ENCODE measurements at regions not wholly inside any gene's neighbourhood (a gene's known extent, or its start where the extent isn't known, plus 50 kb on each side); places are given as distances from the start of the nearest gene placed in this dataset.

DNA sequence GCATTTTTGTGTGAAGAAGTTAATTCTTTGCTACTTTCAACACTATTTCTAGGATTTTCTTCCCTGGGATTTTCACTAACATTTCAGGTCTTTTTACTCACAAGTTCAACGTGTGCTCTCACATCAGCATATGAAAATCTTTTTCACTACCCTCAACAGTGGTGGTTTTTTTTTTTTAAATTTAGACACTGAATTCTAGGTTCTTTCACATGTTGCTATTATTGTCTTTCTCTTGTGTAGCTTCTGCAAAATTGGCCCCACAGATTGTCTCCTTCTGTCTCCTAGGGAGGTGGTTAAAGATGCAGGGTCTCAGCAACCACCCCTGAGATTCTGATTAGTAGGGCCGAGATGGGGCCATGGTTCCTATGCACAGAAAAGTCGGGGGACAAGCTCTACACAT, 165.0 kb upstream of the GPR26 start:
- TF ChIP-seq TBP (IDR thresholded peaks at IDR 0.05; ENCODE audit: low read depth, low read length) (no peak), BRCA1 (IDR thresholded peaks at IDR 0.05; ENCODE audit: low read depth, low read length) (no peak), EP300 (IDR thresholded peaks at IDR 0.05; ENCODE audit: borderline replicate concordance in 1 of 2, low read depth in 2 of 2, low read length in 2 of 2) (no peak)
- TF ChIP-seq, protein P1, sequence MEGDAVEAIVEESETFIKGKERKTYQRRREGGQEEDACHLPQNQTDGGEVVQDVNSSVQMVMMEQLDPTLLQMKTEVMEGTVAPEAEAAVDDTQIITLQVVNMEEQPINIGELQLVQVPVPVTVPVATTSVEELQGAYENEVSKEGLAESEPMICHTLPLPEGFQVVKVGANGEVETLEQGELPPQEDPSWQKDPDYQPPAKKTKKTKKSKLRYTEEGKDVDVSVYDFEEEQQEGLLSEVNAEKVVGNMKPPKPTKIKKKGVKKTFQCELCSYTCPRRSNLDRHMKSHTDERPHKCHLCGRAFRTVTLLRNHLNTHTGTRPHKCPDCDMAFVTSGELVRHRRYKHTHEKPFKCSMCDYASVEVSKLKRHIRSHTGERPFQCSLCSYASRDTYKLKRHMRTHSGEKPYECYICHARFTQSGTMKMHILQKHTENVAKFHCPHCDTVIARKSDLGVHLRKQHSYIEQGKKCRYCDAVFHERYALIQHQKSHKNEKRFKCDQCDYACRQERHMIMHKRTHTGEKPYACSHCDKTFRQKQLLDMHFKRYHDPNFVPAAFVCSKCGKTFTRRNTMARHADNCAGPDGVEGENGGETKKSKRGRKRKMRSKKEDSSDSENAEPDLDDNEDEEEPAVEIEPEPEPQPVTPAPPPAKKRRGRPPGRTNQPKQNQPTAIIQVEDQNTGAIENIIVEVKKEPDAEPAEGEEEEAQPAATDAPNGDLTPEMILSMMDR (IDR thresholded peaks at IDR 0.05; ENCODE audit: control extremely low read depth in 1 of 3, insufficient read depth in 1 of 3, low read depth in 1 of 3, low read length in 3 of 3) = no peak

Measured in H1 (cell line).